GM21723 (cell line): ENCODE measurements at regions not wholly inside any gene's neighbourhood (a gene's known extent, or its start where the extent isn't known, plus 50 kb on each side); places are given as distances from the start of the nearest gene placed in this dataset.
"Not testable (repeated sequence)": the region's sequence is repeated elsewhere in the genome, so short reads cannot be mapped to it uniquely, and the experiment has no call there.

ENCODE experiments used
- ATAC-seq: cut with Tn5 transposase; IDR thresholded peaks from one replicate; pipeline ENCODE4 v1.9.1; 2021; ENCODE audit warnings: mild to moderate bottlenecking, moderate library complexity; ENCODE audit not compliant: unreplicated experiment

DNA sequence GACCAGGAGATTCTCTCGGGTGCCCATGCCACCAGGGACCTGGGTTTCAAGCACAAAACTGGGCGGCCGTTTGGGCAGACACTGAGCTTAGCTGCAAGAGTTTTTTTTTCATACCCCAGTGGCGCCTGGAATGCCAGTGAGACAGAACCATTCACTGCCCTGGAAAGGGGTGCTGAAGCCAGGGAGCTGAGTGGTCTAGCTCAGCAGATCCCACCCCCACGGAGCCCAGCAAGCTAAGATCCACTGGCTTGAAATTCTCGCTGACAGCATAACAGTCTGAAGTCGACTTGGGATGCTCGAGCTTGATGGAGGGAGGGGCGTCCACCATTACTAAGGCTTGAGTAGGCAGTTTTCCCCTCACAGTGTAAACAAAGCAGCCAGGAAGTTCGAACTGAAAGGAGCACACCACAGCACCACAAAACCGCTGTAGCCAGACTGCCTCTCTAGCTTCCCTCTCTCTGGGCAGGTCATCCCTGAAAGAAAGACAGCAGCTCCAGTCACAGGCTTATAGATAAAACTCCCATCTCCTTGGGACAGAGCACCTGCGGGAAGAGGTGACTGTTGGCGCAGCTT, 157.7 kb downstream of the GIPC2 start:
- ATAC-seq: not testable (repeated sequence)

DNA sequence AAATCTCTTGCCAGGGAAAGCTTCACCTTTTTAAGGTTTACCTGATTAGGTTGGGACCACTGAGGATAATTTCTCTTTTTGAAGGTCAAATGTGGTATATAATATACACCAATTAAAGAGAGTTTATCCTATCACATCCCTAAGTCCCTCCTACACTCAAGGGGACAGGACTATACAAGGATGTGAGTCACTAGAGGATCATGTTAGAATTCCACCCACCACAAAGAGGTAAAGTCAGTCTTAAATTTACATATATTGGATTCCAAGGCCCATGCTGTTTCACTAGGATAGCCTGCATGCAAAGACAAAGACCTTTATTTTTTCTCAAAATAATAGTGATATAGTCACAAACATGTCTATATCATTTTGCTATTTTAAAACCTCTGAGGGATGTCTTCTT, 164.4 kb downstream of the GIPC2 start:
- ATAC-seq: no peak

DNA sequence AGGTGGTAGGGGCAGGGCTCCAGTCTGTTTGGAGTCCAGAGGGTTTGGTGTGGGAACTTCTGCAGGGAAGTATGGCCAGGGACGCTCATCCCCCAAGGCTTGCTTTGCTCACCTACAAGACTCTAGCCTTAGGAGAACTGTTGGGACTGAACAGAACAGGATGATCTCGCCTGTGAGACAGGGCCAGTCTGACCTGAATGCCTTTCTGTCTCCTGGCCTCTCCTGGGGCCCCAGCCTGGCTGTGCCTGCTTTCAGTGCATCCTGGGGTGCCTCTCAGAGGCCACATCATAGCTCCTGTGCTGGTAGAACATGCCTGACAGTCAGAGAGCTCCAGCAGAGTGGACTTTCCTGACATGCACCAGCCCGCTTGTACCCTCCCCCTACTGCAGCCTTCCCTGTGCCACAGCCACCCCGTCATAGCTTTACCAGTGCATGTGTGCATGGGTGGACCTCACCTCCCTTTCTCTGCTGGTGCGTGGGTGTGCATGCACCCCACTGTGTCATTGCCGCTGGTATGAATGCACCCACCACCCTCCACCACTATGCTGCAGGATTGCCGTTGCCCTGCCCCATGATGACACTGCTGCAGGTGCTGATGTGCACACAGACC, 165.8 kb downstream of the GIPC2 start:
- ATAC-seq: no peak

DNA sequence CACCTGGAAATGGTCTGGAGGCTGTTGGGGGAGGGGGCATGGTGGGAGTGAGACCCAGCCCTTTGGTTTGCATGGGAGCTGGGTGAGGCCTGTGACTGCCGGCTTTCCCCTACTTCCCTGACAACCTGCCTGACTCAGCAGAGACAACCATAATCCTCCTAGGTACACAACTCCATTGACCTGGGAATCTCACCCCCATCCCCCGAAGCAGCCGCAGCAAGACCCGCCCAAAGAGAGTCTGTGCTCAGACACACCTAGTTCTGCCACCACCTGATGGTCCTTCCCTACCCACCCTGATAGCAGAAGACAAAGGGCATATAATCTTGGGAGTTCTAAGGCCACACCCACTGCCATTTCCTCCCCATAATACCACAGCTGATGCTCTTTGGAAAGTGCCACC, 168.6 kb downstream of the GIPC2 start:
- ATAC-seq: no peak

DNA sequence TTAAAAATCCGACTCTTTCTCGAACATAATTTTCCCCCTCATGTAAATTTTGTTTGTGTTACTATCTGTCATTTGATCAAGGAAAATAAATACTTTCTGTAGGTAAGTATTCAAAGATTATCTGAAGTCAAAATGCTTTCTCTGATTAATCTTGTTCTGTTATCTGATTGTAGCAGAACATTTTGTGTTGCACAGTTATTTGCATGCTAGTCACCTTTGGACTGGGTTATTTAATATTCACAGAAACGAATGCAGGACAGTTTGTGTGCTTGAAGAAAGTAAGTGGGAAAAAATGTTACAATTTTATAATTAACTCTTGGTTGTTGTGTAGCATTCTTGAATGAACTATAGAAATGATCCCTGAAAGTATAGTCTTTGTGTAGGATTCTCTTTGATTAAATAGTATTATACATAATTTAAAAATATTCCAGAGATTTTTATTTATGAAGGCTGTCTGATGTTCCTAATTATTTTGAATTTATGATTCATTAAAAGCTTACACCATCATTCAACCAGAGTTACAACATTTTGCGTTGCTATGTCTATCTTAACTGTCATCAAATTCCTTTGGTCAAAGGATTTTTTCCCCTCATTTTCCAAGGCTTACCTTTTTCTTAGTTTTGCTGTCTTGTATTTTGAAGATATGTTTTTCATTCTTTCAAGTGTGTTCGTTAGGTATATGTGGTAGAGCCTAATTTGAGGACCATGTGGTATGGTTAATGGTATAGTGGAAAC, 176.6 kb downstream of the GIPC2 start:
- ATAC-seq: no peak

DNA sequence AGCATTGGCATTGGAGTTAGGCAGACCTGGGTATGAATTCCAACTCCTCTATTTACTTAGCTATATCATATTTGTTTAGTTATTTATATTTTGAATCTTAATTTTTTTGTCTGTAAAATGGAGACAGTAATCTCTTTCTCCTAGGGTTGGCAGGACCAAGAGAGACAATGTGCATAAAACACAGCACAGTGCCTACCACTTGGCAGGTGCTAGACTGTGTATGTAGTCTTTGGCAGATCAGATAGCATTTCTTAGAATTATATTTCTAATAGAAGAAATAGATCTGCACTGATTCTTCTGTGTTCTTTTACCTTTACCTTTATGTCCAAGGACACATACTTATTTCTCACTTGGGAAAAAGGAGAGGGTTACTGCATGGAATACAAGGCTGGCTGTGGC, 177.2 kb downstream of the GIPC2 start:
- no peak for ATAC-seq

DNA sequence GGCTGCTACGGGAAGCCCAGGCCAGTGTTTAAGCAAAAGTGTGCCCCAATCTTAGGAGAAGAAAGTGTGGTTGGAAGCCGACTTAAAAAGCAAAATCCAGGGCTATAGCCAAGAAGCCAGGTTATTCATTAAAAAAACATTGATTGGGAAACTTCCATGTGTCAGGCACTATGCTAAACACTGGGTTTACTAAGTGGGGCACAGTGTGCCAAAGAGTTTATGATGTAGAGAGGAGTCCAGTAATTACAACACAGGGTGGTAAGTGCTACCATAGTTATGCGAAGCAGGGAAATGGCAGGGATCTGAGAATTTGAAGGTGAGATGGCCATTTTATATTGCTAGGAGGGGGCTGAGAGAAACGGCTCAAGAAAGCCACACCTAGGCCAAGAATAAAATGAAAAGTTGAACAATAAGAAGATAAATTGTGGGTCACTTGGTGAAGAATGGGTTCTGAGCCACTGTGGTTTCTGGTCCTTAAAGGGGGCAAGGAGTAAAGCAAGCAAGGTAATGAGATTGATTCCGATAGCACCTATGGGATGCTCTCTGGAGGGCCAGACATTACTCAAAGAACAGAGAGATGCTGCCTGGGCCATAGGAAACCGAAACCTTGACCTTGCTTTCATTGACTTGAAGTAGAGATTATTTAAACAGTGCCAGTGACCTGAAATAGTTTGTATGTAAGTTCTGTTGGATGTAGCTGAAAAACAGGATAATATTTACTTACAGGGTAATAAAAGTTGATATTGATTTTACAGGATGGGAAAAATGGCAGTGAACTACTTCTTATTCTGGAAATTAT, 177.8 kb downstream of the GIPC2 start:
- ATAC-seq: no peak

DNA sequence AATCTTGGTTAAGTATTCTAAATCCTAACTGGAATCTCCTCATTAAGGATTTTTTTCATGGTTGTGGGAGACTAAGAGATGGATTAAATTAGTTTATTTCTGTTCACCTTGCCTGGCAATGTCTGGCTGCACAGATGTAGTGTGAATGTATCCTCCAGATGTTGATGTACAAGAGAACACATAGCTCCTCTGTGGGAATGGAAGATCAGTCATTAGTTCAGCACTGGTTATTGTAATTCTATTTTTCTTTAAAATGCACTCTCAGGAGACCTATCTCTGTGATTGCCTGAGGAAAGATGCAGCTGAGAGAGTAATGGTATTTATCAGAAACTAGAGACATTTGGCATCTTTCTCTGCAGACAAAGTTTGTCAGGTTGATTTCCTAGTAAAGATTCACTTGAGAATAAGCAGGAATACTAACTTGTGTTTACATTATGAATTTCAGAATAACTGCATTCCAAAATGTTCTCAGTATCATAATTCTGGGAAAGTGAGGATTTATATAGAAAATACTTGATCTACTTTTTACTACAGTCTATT, 178.6 kb downstream of the GIPC2 start:
- no peak for ATAC-seq

DNA sequence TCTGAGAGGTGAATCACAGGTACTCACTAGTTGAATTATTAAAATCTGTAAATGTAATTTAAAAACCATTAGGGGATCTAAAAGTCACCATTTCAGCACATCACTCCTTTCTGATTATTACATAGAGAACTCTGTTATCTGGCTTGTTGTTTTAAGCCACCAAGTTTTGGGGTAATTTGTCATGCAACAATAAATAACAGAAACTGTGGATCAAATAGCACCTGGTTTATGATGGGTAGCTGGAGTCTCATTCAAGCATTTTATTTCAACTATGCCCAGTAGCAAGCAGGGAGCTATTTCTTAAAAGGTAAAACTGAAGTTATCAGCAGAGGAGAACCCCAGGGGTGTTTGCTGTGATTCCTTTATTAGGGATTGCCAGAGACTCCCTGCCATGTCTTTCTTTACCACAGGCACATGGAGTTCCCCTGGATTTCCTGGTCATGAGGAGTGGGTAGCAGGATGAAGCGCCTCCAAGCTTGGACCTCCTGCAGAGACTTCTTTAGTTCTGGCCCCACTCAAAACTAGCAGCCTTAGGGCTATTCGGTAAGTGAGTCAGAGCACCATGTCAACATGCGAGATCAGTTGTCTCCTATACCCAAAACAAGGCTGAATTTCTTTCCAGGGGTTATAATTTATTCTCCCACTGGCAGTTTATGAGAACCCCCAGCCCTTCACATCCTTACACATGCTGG, 179.2 kb downstream of the GIPC2 start:
- no peak for ATAC-seq

DNA sequence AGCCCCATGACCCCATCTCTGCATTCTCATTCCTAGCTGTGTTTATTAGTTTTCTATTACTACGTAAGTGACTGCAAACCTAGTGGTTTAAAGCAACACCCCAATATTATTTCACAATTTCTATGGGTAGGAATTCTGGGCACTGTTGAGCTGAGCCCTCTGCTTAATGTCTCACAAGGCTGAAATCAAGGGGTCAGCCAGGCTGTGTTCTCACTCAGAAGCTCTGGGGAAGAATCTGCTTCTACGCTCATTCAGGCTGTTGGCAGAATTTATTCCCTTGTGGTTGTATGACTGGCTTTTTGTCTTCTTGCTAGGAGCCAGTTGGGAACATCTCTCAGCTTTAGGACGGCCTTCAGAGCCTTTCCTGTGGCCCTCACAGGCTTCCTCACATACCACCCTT, 181.0 kb downstream of the GIPC2 start:
- ATAC-seq: no peak

DNA sequence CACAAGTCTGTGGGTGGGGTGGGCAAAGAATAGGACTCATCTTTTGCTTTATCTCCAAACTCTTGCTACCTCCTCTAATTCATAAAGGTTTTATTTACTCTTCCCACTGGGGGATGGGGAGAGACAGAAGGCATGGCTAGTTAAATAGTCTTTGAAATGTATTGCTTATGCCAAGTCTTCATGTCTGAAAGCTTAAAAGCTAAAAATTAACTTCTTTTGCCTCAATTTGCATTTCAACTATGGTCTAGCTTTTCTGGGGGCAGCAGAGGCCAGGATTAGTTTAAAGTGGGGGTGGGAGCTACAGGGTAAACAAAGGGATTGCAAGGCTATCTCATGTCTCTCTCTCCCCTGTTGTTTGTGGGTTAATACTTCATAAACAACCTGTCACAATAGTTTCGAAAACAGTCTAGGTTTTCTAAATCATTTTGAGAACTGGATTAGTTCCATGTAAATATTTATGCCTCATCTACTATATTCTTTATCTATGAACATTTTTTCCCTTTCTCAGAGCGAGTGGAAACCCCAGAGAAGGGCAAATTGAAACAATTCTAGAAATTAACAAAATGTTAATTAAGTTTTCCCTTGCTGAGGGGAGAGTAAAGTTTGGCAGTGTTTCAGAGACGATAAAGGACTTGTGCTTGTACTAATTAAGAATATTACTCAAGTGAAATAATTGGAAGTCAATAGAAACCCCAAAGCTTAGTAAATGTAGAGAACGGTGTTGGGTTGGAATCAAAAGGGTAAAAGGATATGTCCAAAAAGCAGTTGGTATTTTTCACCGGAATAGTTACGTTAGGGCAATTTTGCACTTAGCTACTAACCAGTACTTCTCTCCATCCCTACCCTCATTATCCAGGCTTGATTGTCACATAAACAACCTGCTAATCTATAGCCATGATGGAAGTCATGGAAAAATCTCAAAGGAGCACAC, 182.2 kb downstream of the GIPC2 start:
- no peak for ATAC-seq

DNA sequence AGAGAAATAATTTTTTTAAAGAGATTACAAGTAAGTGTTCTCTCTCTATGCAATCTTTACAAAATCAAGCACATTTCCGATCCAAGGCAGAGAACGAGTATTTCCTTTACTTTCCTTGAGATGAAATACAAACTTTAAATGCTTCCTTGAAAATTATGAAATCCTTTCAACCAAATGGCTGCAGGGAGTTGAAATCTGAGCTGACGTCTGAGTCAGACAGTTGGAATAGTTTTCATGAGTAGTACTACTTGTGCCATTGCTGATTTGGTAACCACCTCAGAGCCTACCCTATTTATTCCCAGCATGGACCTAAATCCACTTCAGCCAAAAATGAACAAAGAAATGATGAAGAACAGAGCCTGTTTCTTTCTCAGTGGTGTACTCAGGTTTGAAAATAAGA, 183.6 kb downstream of the GIPC2 start:
- no peak for ATAC-seq

DNA sequence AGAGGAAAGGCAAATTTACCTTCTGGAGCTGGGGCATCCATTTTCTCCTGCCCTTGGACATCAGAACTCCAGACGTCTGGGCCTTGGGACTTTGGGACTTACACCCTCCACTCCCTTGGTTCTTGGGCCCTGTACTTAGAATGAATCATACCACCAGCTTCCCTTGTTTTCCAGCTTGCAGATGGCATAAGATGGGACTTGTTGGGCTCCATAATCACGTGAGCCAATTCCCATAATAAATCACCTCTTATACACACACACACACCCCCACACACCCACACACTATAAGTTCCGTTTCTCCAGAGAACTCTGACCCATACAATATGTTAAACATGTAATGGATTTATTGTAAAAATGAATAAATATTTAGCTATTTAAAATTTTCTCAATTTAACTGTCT, 185.7 kb downstream of the GIPC2 start:
- ATAC-seq: no peak

DNA sequence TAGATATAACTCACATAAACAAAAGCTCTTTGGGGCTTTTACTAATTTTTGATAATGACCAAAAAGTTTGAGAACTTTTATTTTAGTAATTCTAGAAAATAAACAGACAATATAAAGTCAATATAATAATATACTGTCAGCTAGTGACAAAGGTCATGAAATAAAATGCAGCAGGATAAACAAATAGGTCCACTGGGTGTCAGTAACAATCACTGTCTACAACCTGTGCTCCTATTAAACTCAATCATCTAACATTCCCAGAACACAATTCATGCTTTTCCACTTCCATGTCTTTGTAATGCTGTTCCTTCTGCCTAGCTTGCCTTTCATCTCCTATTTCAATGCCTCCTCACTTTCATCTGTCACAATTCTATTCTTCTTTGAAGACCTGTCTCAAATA, 186.1 kb downstream of the GIPC2 start:
- no peak for ATAC-seq

DNA sequence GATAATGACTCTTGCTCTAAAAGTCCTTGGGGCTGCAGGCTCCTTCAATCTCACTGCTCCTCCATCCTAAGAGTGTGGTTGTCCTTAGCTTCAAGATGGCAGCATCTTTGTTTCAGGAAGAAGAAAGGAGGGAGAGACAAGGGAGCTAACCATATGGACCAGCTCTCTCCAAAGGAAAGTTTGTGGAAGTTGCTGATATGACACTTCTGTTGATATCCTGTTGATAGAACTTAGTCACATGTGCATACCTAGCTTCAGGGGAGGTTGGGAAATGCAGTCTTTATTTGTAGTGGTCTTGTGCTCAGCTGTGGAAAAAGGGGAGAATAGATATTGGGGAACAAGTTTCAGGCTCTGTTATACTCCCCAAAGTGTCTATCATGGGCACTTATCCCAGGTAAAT, 186.9 kb downstream of the GIPC2 start:
- ATAC-seq: no peak

DNA sequence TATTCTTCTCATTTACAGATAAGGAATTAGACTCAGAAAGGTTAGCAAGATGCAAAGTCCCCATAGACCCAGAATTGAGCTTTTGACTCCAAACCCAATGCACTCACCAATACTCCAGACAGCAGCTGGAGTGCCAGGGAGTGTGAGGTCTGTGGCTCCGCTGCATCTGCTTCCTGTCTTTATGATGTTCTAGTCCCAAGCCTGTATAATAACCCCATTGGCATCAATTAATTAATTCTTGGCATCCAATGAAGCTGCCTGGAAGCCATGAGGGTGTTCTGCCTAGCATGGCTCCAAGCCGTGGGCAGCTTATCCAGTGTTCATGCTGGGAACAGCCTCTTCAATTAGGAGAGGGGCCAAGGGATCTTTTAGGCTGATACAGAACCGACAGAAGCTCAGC, 188.7 kb downstream of the GIPC2 start:
- ATAC-seq: no peak

DNA sequence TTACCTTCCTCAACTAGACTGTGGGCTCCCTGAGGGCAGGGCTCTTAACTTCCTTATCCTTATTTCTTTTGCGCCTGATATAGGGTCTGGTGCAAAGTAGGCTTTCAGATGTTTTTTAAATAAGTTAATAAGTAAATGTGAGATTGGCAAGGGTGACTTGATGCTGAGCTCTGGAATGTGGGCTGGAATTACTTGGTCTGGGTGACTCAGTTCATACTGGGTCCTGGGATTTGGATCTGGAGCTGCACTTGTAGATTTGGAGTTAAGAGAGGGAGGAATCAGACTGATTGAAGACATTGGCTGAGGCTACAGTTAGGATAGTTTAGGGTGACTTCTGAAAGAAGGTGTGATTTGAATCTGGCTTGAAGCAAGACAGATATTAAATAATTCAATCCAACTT, 190.9 kb downstream of the GIPC2 start:
- ATAC-seq: no peak

DNA sequence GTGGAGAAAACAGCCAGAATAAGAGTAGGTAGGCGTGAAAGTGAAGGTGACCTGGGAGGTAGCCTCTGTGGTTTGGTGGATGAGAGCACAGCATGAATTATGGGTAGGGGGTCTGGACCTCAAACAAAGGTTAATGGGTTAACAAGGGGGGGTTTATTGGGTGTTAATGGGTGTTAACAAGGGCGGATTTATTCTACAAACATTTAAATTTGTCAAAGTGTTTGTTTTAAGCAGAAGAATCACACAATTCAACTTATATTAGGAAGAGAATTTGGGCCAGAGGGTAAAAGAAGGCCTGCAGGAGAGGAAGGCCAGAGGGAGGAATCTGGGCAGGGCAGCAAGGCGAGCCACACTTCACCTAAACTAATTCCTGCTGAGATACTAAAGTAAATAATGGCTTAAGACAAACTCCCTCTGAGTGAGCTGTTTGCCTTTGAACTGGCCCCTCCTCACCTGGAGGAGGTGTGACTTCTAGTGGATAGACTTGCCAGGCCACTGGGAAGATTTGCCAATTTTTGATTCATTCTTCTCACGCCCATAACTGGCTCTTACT, 191.7 kb downstream of the GIPC2 start:
- ATAC-seq: no peak

DNA sequence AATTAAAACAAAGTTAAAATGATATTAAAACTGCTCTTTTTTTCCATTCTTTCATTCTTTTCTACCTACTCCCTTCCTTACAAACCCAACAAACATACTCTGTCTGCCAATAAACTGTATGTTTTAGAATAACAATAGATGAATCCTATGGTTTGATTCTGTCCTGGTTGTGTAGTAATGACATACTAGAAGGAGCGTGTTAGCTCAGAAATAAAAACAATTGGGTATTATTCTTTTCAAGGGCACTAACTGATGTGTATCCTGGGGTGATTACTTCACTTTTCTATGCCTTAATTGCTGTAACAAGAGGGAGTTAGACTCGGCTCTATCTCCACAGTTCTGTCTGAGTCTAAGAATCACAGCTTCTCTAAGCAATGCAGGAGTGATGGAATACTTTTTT, 194.4 kb downstream of the GIPC2 start:
- ATAC-seq: no peak

DNA sequence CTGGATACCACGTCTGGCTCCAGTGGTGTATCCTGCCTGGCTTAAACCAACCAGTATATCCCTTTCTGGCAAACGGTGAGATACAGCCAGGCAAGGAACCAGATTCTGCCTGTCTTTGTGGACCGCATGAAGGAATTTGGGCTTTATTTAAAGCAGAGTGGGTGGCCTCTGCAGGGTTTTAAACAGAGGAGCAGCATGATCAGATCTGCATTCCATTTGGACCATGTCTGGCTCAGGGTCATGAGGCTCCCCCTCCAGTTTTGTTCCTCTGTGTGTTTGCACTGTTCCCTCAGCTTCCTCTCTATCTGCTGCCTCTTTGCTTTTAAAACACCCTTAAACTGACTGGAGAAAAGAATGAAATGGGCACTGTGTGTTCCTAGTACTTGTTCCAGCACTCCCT, 195.0 kb downstream of the GIPC2 start:
- ATAC-seq: no peak
